Spleen (tissue), 7 donors: ENCODE measurements at regions not wholly inside any gene's neighbourhood (a gene's known extent, or its start where the extent isn't known, plus 50 kb on each side); places are given as distances from the start of the nearest gene placed in this dataset.

ENCODE experiments used
- CTCF ChIP-seq, 11 experiments: fragments of 200-600 bp in 7 of 11; fragments of 450-650 bp in 4 of 11; sonication (generic) in 4 of 11; IDR thresholded peaks in 8 of 11; conservative IDR thresholded peaks in 3 of 11; 1 replicate in 7 of 11; 2 replicates in 4 of 11; pipeline versions ENCODE4 v1.4.0 to v1.8.0; 2016 to 2021; ENCODE audit warnings: antibody characterized with exemption in 11 of 11, inconsistent platforms in 4 of 11, mild to moderate bottlenecking in 1 of 11
- POLR2A ChIP-seq, 3 donors: fragments of 450-650 bp; IDR thresholded peaks; one replicate each; pipeline ENCODE4 v1.5.1; 2017; ENCODE audit warnings: antibody characterized with exemption in 3 of 3, mild to moderate bottlenecking in 1 of 3
- POLR2AphosphoS5 ChIP-seq, 3 donors: sonication (generic); formaldehyde crosslinking; IDR thresholded peaks; one replicate each; pipeline ENCODE4 v1.5.1; 2017; ENCODE audit warnings: antibody characterized with exemption in 3 of 3
- donor health status: DM: no; HTN: no; CAD: no; lungs with moderate emphysema.
- donor health status: DM: no; HTN: no; CAD: no.
- donor health status: DM: no; HTN: no; CAD: no.

- no peak for TF ChIP-seq CTCF (IDR thresholded peaks at IDR 0.05 in 8 of 11, conservative IDR thresholded peaks at IDR 0.05 in 3 of 11)
- no peak for TF ChIP-seq POLR2A (IDR thresholded peaks at IDR 0.05)
- no peak for TF ChIP-seq POLR2AphosphoS5 (IDR thresholded peaks at IDR 0.05)
These were observed 151.6 kb upstream of the UBE2E2 start for GRCh38 chr3:23051240-23052140.
